ENCODE measurements at regions not wholly inside any gene's neighbourhood (a gene's known extent, or its start where the extent isn't known, plus 50 kb on each side); places are given as distances from the start of the nearest gene placed in this dataset.

DNA sequence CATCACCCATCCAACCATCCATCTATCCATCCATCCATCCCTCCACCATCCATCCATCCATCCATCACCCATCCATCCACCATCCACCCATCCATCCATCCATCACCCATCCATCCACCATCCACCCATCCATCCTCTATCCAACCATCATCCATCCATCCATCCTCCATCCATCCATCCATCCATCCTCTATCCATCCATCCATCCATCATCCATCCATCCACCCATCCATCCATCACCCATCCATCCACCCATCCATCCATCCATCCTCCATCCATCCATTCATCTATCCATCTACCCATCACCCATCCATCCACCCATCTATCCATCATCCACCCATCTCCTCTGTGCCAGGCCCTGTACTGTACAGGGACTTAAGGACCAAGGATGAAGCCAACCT is 62.2 kb upstream of the WNT11 start:
- H3K4me1 Mint-ChIP-seq: no peaks in the 10 kb centered on the region
- ChIA-PET CTCF (no interaction called here), POLR2A (no interaction called here)

DNA sequence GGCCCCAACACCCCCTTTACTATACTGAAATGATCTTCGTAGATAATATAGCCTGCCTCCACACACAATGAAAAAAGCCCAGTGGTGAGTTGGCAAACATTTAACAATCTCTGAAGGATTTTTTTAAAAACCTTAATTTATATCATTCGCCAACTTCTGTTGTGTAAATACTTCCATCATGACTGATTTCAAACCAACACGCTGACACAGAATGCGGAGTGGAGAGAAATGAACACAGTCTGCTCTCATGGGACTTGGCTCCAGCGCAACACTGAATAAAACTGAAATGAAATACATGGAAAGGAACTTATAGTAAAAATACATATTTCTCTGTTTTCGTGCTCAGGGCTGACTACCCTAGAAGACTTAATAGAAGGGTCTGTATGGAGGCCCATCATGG is 61.3 kb upstream of the WNT11 start:
- Mint-ChIP-seq H3K4me1 (no peaks in the 10 kb centered on the region), H3K27ac (no peak overlapping the region), H3K27me3 (peaks cover 9% of the 10 kb centered on the region), H3K4me3 (no peak overlapping the region), H3K9me3 (ENCODE audit: insufficient read depth) (no peaks in the 10 kb centered on the region)
- DNase-seq (no peak), ATAC-seq (ENCODE audit: low read depth) (no peak)
- TF ChIP-seq, protein P1, sequence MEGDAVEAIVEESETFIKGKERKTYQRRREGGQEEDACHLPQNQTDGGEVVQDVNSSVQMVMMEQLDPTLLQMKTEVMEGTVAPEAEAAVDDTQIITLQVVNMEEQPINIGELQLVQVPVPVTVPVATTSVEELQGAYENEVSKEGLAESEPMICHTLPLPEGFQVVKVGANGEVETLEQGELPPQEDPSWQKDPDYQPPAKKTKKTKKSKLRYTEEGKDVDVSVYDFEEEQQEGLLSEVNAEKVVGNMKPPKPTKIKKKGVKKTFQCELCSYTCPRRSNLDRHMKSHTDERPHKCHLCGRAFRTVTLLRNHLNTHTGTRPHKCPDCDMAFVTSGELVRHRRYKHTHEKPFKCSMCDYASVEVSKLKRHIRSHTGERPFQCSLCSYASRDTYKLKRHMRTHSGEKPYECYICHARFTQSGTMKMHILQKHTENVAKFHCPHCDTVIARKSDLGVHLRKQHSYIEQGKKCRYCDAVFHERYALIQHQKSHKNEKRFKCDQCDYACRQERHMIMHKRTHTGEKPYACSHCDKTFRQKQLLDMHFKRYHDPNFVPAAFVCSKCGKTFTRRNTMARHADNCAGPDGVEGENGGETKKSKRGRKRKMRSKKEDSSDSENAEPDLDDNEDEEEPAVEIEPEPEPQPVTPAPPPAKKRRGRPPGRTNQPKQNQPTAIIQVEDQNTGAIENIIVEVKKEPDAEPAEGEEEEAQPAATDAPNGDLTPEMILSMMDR (IDR thresholded peaks at IDR 0.05): no peak
- no peak for TF ChIP-seq EZH2 (IDR thresholded peaks at IDR 0.05; ENCODE audit: borderline replicate concordance, insufficient read depth, low read depth, low read length, poor library complexity, severe bottlenecking)
- H3K4me1 ChIP-seq (ENCODE audit: control insufficient read depth in 2 of 2, insufficient read depth in 2 of 2, low read length in 2 of 2): no peaks in the 10 kb centered on the region
- POLR2A ChIA-PET: no interaction called here
- intact Hi-C loops (cut with micrococcal nuclease): no loop called here
- no peak overlapping the region for H2AFZ ChIP-seq (ENCODE audit: insufficient read depth, low read depth, low read length, poor library complexity, severe bottlenecking)
- no peak overlapping the region for H3K4me3 ChIP-seq (ENCODE audit: control extremely low read depth in 1 of 5, extremely low read depth in 1 of 5, insufficient read depth in 1 of 5, low read depth in 2 of 5, low read length in 4 of 5)
- WGBS (ENCODE audit: insufficient coverage): no CpG with 5 or more reads among the region's 6 CpGs
- H3K36me3 ChIP-seq (replicated peaks in 1 of 2; ENCODE audit: control extremely low read depth in 1 of 2, control insufficient read depth in 1 of 2, extremely low read depth in 1 of 2, insufficient read depth in 2 of 2, low read length in 1 of 2): no peaks in the 10 kb centered on the region
- no peak overlapping the region for H3K9ac ChIP-seq (ENCODE audit: low read length)
- no peak overlapping the region for H3K4me2 ChIP-seq (replicated peaks; ENCODE audit: low read depth, low read length, poor library complexity, severe bottlenecking)
- H3K9me3 ChIP-seq (ENCODE audit: control extremely low read depth in 1 of 3, control insufficient read depth in 2 of 3, insufficient read depth in 1 of 3, low read length in 2 of 3): peaks cover 0 to 2% (median 0%) of the 10 kb centered on the region in 3 donors
- H4K20me1 ChIP-seq (ENCODE audit: control insufficient read depth, insufficient read depth, low read length, poor library complexity, severe bottlenecking): no peaks in the 10 kb centered on the region
- no peak overlapping the region for H3K27ac ChIP-seq (ENCODE audit: low read length in 2 of 2)
- peaks cover 0 to 6% (median 0%) of the 10 kb centered on the region in 4 experiments for H3K27me3 ChIP-seq (replicated peaks in 1 of 4; ENCODE audit: control extremely low read depth in 1 of 4, control insufficient read depth in 3 of 4, insufficient read depth in 4 of 4, low read length in 3 of 4)
- CTCF ChIA-PET: no interaction called here
- no peaks in the 10 kb centered on the region for H3K79me2 ChIP-seq (ENCODE audit: control insufficient read depth, insufficient read depth, low read length)

More for the DNA sequence above, 62.2 kb upstream of the WNT11 start:
- Histone ChIP-seq H3K4me1 (ENCODE audit: control insufficient read depth in 2 of 2, insufficient read depth in 2 of 2, low read length in 2 of 2) (no peaks in the 10 kb centered on the region), H2AFZ (ENCODE audit: insufficient read depth, low read depth, low read length, poor library complexity, severe bottlenecking) (no peak overlapping the region), H3K79me2 (ENCODE audit: control insufficient read depth, insufficient read depth, low read length) (no peaks in the 10 kb centered on the region), H3K4me2 (replicated peaks; ENCODE audit: low read depth, low read length, poor library complexity, severe bottlenecking) (no peak overlapping the region), H3K9ac (ENCODE audit: low read length) (no peak overlapping the region), H3K27ac (ENCODE audit: low read length in 2 of 2) (no peak overlapping the region), H3K9me3 (ENCODE audit: control extremely low read depth in 1 of 3, control insufficient read depth in 2 of 3, insufficient read depth in 1 of 3, low read length in 2 of 3) (peaks cover 0 to 2% (median 0%) of the 10 kb centered on the region in 3 donors), H4K20me1 (ENCODE audit: control insufficient read depth, insufficient read depth, low read length, poor library complexity, severe bottlenecking) (no peaks in the 10 kb centered on the region), H3K27me3 (replicated peaks in 1 of 4; ENCODE audit: control extremely low read depth in 1 of 4, control insufficient read depth in 3 of 4, insufficient read depth in 4 of 4, low read length in 3 of 4) (peaks cover 0 to 6% (median 0%) of the 10 kb centered on the region in 4 experiments), H3K36me3 (replicated peaks in 1 of 2; ENCODE audit: control extremely low read depth in 1 of 2, control insufficient read depth in 1 of 2, extremely low read depth in 1 of 2, insufficient read depth in 2 of 2, low read length in 1 of 2) (no peaks in the 10 kb centered on the region), H3K4me3 (ENCODE audit: control extremely low read depth in 1 of 5, extremely low read depth in 1 of 5, insufficient read depth in 1 of 5, low read depth in 2 of 5, low read length in 4 of 5) (no peak overlapping the region)
- TF ChIP-seq EZH2 (IDR thresholded peaks at IDR 0.05; ENCODE audit: borderline replicate concordance, insufficient read depth, low read depth, low read length, poor library complexity, severe bottlenecking): no peak
- TF ChIP-seq, protein P1 (IDR thresholded peaks at IDR 0.05): no peak
- no peak overlapping the region for H3K27ac Mint-ChIP-seq
- no peak for DNase-seq
- H3K4me3 Mint-ChIP-seq: no peak overlapping the region
- peaks cover 5% of the 10 kb centered on the region for H3K27me3 Mint-ChIP-seq
- no peaks in the 10 kb centered on the region for H3K9me3 Mint-ChIP-seq (ENCODE audit: insufficient read depth)
- ATAC-seq (ENCODE audit: low read depth): no peak
- intact Hi-C loops (cut with micrococcal nuclease): no loop called here
